Calu3 (cell line): ENCODE measurements at regions not wholly inside any gene's neighbourhood (a gene's known extent, or its start where the extent isn't known, plus 50 kb on each side); places are given as distances from the start of the nearest gene placed in this dataset.

ENCODE experiments used
- BruUV-seq: library from RNA; stranded (reverse); fragments of 400-500 nt; replicated peaks from 2 replicates; lab custom pipeline; 2021; lab: Mats Ljungman, UMichigan
- CTCF ChIA-PET: fragments of 300-600 bp; sonication (Branson Sonifier 250); formaldehyde crosslinking; loops from one replicate; lab custom pipeline; 2022; ENCODE audit warnings: antibody characterized with exemption; lab: Charles Lee
- DNase-seq: peaks from one replicate; pipeline ENCODE4 v3.0.0; 2022
- H3K27ac Mint-ChIP-seq: one replicate; pipeline ENCODE4 v1.8.0; 2022; ENCODE audit warnings: mixed read lengths; ENCODE audit not compliant: unreplicated experiment
- H3K27me3 Mint-ChIP-seq: one replicate; pipeline ENCODE4 v1.8.0; 2022; ENCODE audit warnings: mixed read lengths; ENCODE audit not compliant: unreplicated experiment
- H3K36me3 Mint-ChIP-seq: one replicate; pipeline ENCODE4 v1.8.0; 2022; ENCODE audit warnings: mild to moderate bottlenecking, moderate library complexity, mixed read lengths; ENCODE audit not compliant: insufficient read depth, unreplicated experiment
- H3K4me1 Mint-ChIP-seq: one replicate; pipeline ENCODE4 v1.8.0; 2022; ENCODE audit warnings: mild to moderate bottlenecking, low read depth, mixed read lengths; ENCODE audit not compliant: unreplicated experiment
- H3K4me3 Mint-ChIP-seq: one replicate; pipeline ENCODE4 v1.8.0; 2022; ENCODE audit warnings: mild to moderate bottlenecking, low read depth, moderate library complexity, mixed read lengths; ENCODE audit not compliant: unreplicated experiment
- H3K9me3 Mint-ChIP-seq: one replicate; pipeline ENCODE4 v1.8.0; 2022; ENCODE audit warnings: low read depth, mixed read lengths; ENCODE audit not compliant: unreplicated experiment
- intact Hi-C: fragments of 100-400 bp; cut with micrococcal nuclease; formaldehyde crosslinking; loops from one replicate; pipeline ENCODE4 v1.10.0; 2022; ENCODE audit not compliant: unreplicated experiment
- TF ChIP-seq, protein P1 (sequence below): fragments of 200-600 bp; IDR thresholded peaks from one replicate; pipeline ENCODE4 v1.8.0; 2022; ENCODE audit warnings: antibody characterized with exemption; ENCODE audit not compliant: unreplicated experiment

GRCh38 chr6:122207061-122207460 is 192.4 kb upstream of the HSF2 start:
- BruUV-seq: no TSS peak
- intact Hi-C loops: no loop called here
- CTCF ChIA-PET: no interaction called here
- Mint-ChIP-seq H3K4me1 (no peaks in the 10 kb centered on the region), H3K9me3 (peaks cover 9% of the 10 kb centered on the region), H3K4me3 (no peak overlapping the region), H3K36me3 (no peaks in the 10 kb centered on the region), H3K27me3 (no peaks in the 10 kb centered on the region), H3K27ac (no peak overlapping the region)
- DNase-seq: no peak
- TF ChIP-seq, protein P1, sequence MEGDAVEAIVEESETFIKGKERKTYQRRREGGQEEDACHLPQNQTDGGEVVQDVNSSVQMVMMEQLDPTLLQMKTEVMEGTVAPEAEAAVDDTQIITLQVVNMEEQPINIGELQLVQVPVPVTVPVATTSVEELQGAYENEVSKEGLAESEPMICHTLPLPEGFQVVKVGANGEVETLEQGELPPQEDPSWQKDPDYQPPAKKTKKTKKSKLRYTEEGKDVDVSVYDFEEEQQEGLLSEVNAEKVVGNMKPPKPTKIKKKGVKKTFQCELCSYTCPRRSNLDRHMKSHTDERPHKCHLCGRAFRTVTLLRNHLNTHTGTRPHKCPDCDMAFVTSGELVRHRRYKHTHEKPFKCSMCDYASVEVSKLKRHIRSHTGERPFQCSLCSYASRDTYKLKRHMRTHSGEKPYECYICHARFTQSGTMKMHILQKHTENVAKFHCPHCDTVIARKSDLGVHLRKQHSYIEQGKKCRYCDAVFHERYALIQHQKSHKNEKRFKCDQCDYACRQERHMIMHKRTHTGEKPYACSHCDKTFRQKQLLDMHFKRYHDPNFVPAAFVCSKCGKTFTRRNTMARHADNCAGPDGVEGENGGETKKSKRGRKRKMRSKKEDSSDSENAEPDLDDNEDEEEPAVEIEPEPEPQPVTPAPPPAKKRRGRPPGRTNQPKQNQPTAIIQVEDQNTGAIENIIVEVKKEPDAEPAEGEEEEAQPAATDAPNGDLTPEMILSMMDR: no peak

GRCh38 chr6:122207794-122208193 is 191.7 kb upstream of the HSF2 start:
- TF ChIP-seq, protein P1: no peak
- H3K27me3 Mint-ChIP-seq: no peaks in the 10 kb centered on the region
- intact Hi-C loops: no loop called here
- CTCF ChIA-PET: no interaction called here
- no TSS peak for BruUV-seq
- peaks cover 9% of the 10 kb centered on the region for H3K9me3 Mint-ChIP-seq
- H3K36me3 Mint-ChIP-seq: no peaks in the 10 kb centered on the region
- DNase-seq: no peak
- H3K4me3 Mint-ChIP-seq: no peak overlapping the region
- no peaks in the 10 kb centered on the region for H3K4me1 Mint-ChIP-seq
- no peak overlapping the region for H3K27ac Mint-ChIP-seq

- TF ChIP-seq, protein P1: no peak
- Mint-ChIP-seq H3K9me3 (no peaks in the 10 kb centered on the region), H3K4me3 (no peak overlapping the region), H3K36me3 (no peaks in the 10 kb centered on the region), H3K27ac (no peak overlapping the region), H3K27me3 (no peaks in the 10 kb centered on the region), H3K4me1 (no peaks in the 10 kb centered on the region)
- CTCF ChIA-PET: no interaction called here
- intact Hi-C loops: no loop called here
- no TSS peak for BruUV-seq
- no peak for DNase-seq
Measured at GRCh38 chr6:122214605-122215318, 184.7 kb upstream of the HSF2 start.

DNA sequence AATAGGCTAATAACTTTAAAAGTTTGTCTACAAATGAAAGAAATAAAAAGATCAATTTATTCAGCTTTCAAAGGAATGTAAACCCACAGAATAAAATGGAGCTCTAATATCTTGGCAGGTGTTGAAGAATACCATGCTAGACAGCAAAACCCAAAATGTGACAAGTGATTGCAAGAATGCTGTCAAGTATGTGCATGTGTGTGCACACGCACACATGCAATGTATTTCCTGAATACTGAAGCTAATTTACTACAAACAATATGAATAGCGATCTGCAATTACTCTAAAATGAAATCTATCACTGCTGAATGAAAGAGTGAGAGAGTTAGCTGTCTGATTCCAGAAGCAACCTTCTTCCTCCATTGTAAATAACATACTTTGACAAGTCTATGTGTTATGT is 179.2 kb upstream of the HSF2 start:
- no peak for DNase-seq
- no peaks in the 10 kb centered on the region for H3K36me3 Mint-ChIP-seq
- CTCF ChIA-PET: interaction anchor here (0.6 kb wide), 1 partner anchor 783 kb away, joined by 3 read pairs; no protein-coding TSS in a partner anchor
- H3K9me3 Mint-ChIP-seq: no peaks in the 10 kb centered on the region
- H3K4me3 Mint-ChIP-seq: no peak overlapping the region
- intact Hi-C loops: no loop called here
- no TSS peak for BruUV-seq
- no peak overlapping the region for H3K27ac Mint-ChIP-seq
- no peaks in the 10 kb centered on the region for H3K27me3 Mint-ChIP-seq
- TF ChIP-seq, protein P1: no peak
- no peaks in the 10 kb centered on the region for H3K4me1 Mint-ChIP-seq
